ENCODE measurements at regions not wholly inside any gene's neighbourhood (a gene's known extent, or its start where the extent isn't known, plus 50 kb on each side); places are given as distances from the start of the nearest gene placed in this dataset.
"Not testable (repeated sequence)": the region's sequence is repeated elsewhere in the genome, so short reads cannot be mapped to it uniquely, and the experiment has no call there.

DNA sequence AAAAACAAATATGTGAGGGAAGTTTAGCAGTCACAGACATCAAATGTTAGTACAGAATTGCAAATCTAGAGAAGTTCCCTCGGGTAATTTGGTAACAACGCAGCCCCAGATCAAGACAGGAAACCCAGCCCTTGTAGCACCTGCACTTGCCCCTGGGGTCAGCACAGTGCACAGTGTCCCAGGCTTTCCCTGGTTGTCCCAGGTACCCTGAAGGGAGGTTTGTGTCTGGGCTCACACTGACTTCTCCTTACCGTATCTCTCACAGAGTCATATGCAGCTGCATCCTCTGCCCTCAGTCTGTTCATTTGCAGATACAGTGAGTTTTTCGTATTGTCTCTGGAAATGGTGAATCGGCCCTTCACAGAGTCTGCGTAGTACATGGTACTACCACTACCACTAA, 528.9 kb downstream of the TMEM121 start:
- no peaks in the 10 kb centered on the region for H3K4me1 Mint-ChIP-seq (ENCODE audit: low read depth)
- peaks cover 66% of the 10 kb centered on the region for H3K9me3 Mint-ChIP-seq (ENCODE audit: low read depth)
- DNase-seq (ENCODE audit: low spot score), result no peak
- no peaks in the 10 kb centered on the region for H3K36me3 Mint-ChIP-seq (ENCODE audit: low read depth)
- H3K27ac Mint-ChIP-seq (ENCODE audit: unreplicated experiment), result no peak overlapping the region
- no peaks in the 10 kb centered on the region for H3K27me3 Mint-ChIP-seq (ENCODE audit: low read depth)
- no peak for TF ChIP-seq CTCF (IDR thresholded peaks at IDR 0.05)
- H3K4me3 Mint-ChIP-seq (ENCODE audit: unreplicated experiment), result no peak overlapping the region

DNA sequence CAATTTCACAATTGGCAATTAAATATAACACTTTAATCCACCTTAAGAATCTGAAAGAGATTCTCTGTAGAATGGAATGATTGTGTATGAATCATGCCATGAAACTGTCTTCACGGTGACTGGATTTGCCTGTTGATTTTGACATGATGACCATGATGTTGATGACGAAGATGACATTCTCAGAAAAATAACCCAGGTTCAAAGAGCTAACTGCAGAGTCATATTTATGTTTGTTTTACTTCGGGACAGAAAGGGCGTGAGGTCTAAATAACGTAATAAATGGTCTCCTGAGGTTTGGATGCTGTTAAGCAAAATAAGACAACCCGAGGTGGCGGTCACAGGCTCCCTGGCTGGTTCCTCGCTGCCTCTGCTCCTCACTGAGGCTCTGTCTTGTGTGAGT, 532.0 kb downstream of the TMEM121 start:
- no peak overlapping the region for H3K27ac Mint-ChIP-seq (ENCODE audit: unreplicated experiment)
- H3K36me3 Mint-ChIP-seq (ENCODE audit: low read depth), result no peaks in the 10 kb centered on the region
- TF ChIP-seq CTCF (IDR thresholded peaks at IDR 0.05), result no peak

GRCh38 chr14:106060276-106060975, 534.0 kb downstream of the TMEM121 start:
- Mint-ChIP-seq H3K9me3 (ENCODE audit: low read depth) (peaks cover 54% of the 10 kb centered on the region), H3K27me3 (ENCODE audit: low read depth) (no peaks in the 10 kb centered on the region), H3K4me1 (ENCODE audit: low read depth) (no peaks in the 10 kb centered on the region), H3K36me3 (ENCODE audit: low read depth) (no peaks in the 10 kb centered on the region), H3K27ac (ENCODE audit: unreplicated experiment) (no peak overlapping the region), H3K4me3 (ENCODE audit: unreplicated experiment) (no peak overlapping the region)
- no peak for DNase-seq (ENCODE audit: low spot score)
- TF ChIP-seq CTCF (IDR thresholded peaks at IDR 0.05), result no peak

More for the DNA sequence above, 532.0 kb downstream of the TMEM121 start:
- Mint-ChIP-seq H3K9me3 (ENCODE audit: low read depth) (peaks cover 62% of the 10 kb centered on the region), H3K27me3 (ENCODE audit: low read depth) (no peaks in the 10 kb centered on the region), H3K4me3 (ENCODE audit: unreplicated experiment) (no peak overlapping the region), H3K4me1 (ENCODE audit: low read depth) (no peaks in the 10 kb centered on the region)
- DNase-seq (ENCODE audit: low spot score), result no peak

DNA sequence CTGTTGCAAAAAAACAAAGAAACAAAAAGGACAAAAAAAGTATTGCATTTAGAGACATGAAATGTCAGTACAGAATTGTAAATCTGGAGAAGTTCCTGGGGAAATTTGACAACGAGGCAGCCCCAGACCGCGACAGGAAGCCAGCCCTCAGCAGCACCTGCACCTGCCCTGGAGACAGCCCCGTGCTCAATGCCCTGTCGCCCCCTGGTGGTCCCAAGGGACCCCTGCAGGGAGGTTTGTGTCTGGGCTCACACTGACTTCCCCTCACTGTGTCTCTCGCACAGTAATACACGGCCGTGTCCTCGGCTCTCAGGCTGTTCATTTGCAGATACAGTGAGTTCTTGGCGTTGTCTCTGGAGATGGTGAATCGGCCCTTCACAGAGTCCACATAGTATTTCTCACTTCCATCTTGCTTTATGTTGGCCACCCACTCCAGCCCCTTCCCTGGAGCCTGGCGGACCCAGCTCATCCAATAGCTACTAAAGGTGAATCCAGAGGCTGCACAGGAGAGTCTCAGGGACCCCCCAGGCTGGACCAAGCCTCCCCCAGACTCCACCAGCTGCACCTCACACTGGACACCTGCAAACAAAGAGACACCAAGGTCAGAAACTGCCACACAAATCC, 535.6 kb downstream of the TMEM121 start:
- H3K4me1 Mint-ChIP-seq (ENCODE audit: low read depth); H3K27ac Mint-ChIP-seq (ENCODE audit: unreplicated experiment); H3K27me3 Mint-ChIP-seq (ENCODE audit: low read depth); H3K36me3 Mint-ChIP-seq (ENCODE audit: low read depth); H3K4me3 Mint-ChIP-seq (ENCODE audit: unreplicated experiment); DNase-seq (ENCODE audit: low spot score): not testable (repeated sequence)
- H3K9me3 Mint-ChIP-seq (ENCODE audit: low read depth), result peaks cover 58% of the 10 kb centered on the region

DNA sequence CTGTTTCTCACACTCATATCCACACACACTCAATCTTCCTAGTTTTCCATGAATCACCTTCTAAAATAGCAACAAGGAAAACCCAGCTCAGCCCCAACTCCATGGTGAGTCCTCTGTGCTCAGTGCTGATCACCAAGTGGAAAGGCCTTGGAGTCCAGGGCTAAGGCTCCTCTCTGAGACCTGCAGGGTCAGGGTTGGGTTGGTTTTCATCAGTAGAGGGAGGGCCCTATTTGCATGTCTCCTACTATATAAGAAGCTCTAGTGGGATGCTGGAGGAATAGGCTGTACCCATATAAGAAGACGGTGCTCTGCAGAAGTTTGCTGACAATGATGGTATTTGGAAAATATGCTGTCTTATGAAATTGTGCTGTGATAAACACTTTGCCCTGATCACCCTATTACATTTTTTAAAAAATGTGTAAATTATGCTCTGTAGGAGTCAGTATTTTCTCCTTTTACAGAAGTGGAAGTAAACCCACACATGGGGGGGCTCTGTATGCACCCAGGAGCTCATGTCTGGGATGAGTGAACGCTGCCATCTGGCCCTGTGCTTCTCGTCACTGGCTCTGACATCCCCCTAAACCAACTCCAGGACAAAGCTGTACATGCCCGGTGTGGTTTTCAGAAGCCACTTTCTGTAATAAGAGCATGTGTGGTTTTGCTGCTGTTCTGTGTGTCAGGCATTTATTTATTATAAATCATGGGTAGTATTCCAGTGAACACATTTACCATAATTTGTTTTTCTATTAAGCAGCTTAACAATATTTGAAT, 536.3 kb downstream of the TMEM121 start:
- no peaks in the 10 kb centered on the region for H3K4me1 Mint-ChIP-seq (ENCODE audit: low read depth)
- H3K27ac Mint-ChIP-seq (ENCODE audit: unreplicated experiment), result no peak overlapping the region
- no peaks in the 10 kb centered on the region for H3K36me3 Mint-ChIP-seq (ENCODE audit: low read depth)
- TF ChIP-seq CTCF (IDR thresholded peaks at IDR 0.05), result no peak
- H3K9me3 Mint-ChIP-seq (ENCODE audit: low read depth), result peaks cover 56% of the 10 kb centered on the region
- no peaks in the 10 kb centered on the region for H3K27me3 Mint-ChIP-seq (ENCODE audit: low read depth)
- DNase-seq (ENCODE audit: low spot score), result no peak
- no peak overlapping the region for H3K4me3 Mint-ChIP-seq (ENCODE audit: unreplicated experiment)

Measured in chondrocyte (in vitro differentiated cells).